ENCODE measurements at regions not wholly inside any gene's neighbourhood (a gene's known extent, or its start where the extent isn't known, plus 50 kb on each side); places are given as distances from the start of the nearest gene placed in this dataset.

DNA sequence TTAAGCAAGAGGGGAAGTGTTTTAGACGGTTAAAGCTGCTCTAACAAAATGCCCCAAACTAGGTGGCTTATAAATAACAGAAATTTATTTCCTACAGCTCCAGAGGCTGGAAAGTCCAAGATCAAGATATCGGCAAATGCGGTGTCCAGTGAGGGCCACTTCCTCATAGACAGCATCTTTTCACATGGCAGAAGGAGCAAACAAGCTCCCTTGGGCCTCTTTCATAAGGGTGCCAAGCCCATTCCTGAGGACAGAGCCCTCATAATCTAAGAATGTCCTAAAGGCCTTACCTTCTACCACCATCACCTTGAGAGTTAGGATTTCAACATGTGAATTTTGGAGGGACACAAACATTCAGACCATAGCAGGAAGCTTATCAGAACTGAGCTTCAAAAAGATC is 57.3 kb upstream of the PPP1CB start:
- H3K27ac ChIP-seq (ENCODE audit: low read depth, low read length): no peak overlapping the region
- H3K4me1 ChIP-seq (ENCODE audit: insufficient read depth, low read length): peaks cover 8% of the 10 kb centered on the region
- H3K4me3 ChIP-seq (ENCODE audit: low read depth in 1 of 2, low read length in 2 of 2): no peak overlapping the region
- no peaks in the 10 kb centered on the region for H3K36me3 ChIP-seq (ENCODE audit: insufficient read depth, low read length)
- H3K9ac ChIP-seq (ENCODE audit: low read length): no peak overlapping the region
- H3K27me3 ChIP-seq (ENCODE audit: control insufficient read depth in 1 of 2, insufficient read depth in 2 of 2, low read length in 2 of 2): no peaks in the 10 kb centered on the region
- H3K9me3 ChIP-seq (ENCODE audit: low read length): no peaks in the 10 kb centered on the region

DNA sequence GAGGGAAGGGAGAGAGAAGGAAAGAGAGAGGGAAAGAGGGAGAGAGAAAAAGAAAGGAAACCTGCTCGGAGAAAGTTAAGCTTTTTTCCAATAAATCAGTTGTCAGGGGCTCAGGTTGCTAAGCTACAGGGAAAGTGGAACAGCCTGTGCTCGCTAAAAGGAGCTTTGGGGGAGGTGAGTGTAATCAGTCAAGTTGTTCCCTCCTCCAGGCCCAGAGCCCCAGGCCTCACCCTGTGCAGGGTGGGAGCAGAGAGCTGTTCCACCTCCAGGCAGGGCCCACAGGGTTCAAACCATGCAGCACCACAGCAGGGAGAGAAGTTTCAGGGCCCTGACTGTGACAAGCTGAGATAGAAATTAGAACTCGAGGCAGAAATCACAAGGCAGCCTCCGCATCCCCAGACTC is 56.4 kb upstream of the PPP1CB start:
- H3K4me3 ChIP-seq (ENCODE audit: low read depth in 1 of 2, low read length in 2 of 2): no peak overlapping the region
- no peak overlapping the region for H3K9ac ChIP-seq (ENCODE audit: low read length)
- H3K36me3 ChIP-seq (ENCODE audit: insufficient read depth, low read length): no peaks in the 10 kb centered on the region
- H3K9me3 ChIP-seq (ENCODE audit: low read length): no peaks in the 10 kb centered on the region
- peaks cover 8% of the 10 kb centered on the region for H3K4me1 ChIP-seq (ENCODE audit: insufficient read depth, low read length)
- no peaks in the 10 kb centered on the region for H3K27me3 ChIP-seq (ENCODE audit: control insufficient read depth in 1 of 2, insufficient read depth in 2 of 2, low read length in 2 of 2)
- H3K27ac ChIP-seq (ENCODE audit: low read depth, low read length): peak overlapping the region; percentile 34

DNA sequence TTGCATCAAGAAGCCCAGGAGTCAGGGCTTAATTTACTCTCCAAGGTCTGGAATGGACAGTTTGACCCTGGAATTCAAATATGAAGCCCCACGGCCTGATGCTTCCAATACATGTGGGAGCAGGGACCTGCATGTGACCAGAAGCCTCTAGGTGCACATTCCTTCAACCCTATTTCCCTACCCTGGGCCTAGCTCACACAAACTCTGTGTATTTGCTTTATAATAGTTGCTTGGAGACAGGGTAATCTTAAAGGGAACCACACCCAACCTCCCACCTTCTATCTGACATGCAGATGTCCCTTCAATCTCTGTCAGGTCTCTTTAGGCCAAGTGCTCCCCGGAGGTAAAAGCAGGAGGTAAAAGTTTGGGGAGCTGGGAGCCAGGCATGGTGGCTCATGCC is 55.4 kb upstream of the PPP1CB start:
- Histone ChIP-seq H3K9ac (ENCODE audit: low read length) (no peak overlapping the region), H3K4me1 (ENCODE audit: insufficient read depth, low read length) (peaks cover 8% of the 10 kb centered on the region), H3K27ac (ENCODE audit: low read depth, low read length) (no peak overlapping the region), H3K27me3 (ENCODE audit: control insufficient read depth in 1 of 2, insufficient read depth in 2 of 2, low read length in 2 of 2) (no peaks in the 10 kb centered on the region), H3K4me3 (ENCODE audit: low read depth in 1 of 2, low read length in 2 of 2) (no peak overlapping the region), H3K9me3 (ENCODE audit: low read length) (no peaks in the 10 kb centered on the region), H3K36me3 (ENCODE audit: insufficient read depth, low read length) (no peaks in the 10 kb centered on the region)

DNA sequence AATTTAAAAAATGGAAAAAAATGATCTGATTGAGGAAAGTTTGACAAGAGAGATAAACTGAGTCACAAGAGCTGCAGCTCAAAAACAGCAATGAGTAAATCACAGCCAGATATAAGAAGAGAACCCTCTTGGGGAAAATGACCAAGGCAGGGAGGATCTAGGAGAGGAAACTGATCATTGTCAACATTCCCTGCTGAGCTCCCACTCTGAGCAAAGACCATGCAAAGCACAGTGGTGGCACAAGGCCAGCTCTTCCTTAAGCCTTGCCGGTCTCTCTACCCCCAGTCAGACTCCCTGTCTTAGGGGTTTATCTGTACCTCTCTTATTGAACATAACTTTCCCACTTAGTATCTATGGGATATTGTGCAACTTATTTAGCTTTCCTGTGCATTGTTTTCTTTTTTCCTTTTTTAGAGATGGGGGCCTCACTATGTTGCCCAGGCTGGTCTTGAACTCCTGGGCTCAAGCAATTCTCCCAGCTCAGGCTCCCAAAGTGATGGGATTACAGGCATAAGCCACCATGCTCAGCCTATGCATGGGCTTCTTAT is 54.0 kb upstream of the PPP1CB start:
- H3K4me1 ChIP-seq (ENCODE audit: insufficient read depth, low read length): peaks cover 7% of the 10 kb centered on the region
- H3K4me3 ChIP-seq (ENCODE audit: low read depth in 1 of 2, low read length in 2 of 2): no peak overlapping the region
- H3K9me3 ChIP-seq (ENCODE audit: low read length): no peaks in the 10 kb centered on the region
- no peak overlapping the region for H3K9ac ChIP-seq (ENCODE audit: low read length)
- no peaks in the 10 kb centered on the region for H3K27me3 ChIP-seq (ENCODE audit: control insufficient read depth in 1 of 2, insufficient read depth in 2 of 2, low read length in 2 of 2)
- H3K36me3 ChIP-seq (ENCODE audit: insufficient read depth, low read length): no peaks in the 10 kb centered on the region
- H3K27ac ChIP-seq (ENCODE audit: low read depth, low read length): no peak overlapping the region

DNA sequence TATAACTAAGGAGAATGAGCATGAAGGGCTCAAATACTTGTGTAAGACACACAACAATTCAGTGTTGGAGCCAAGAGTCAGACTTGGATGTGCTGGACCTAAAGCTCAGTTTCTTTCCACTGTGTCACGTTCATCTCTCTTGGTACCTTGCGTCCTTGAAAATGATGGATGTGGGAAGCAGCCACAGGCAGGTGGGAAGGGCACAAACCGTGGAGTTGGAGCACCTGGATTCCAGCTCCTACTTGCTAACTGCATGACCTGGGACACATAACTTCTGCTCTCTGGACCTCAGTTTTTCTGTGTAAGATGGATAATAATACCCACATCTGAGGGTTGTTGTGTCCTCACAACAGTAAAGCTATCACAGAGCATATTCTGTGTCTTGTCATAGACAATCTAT is 53.1 kb upstream of the PPP1CB start:
- Histone ChIP-seq H3K9me3 (ENCODE audit: low read length) (no peaks in the 10 kb centered on the region), H3K27me3 (ENCODE audit: control insufficient read depth in 1 of 2, insufficient read depth in 2 of 2, low read length in 2 of 2) (no peaks in the 10 kb centered on the region), H3K27ac (ENCODE audit: low read depth, low read length) (no peak overlapping the region), H3K36me3 (ENCODE audit: insufficient read depth, low read length) (no peaks in the 10 kb centered on the region), H3K4me1 (ENCODE audit: insufficient read depth, low read length) (peaks cover 10% of the 10 kb centered on the region), H3K4me3 (ENCODE audit: low read depth in 1 of 2, low read length in 2 of 2) (no peak overlapping the region), H3K9ac (ENCODE audit: low read length) (no peak overlapping the region)

Data from muscle layer of colon (tissue), 2 donors.